GM12878 (cell line): ENCODE measurements at regions not wholly inside any gene's neighbourhood (a gene's known extent, or its start where the extent isn't known, plus 50 kb on each side); places are given as distances from the start of the nearest gene placed in this dataset.

ENCODE experiments used
- ATAC-seq: fragments of 200-7000 bp; cut with Tn5 transposase; 3 replicates; pipeline ENCODE4 v1.9.1; 2020; ENCODE audit warnings: mild to moderate bottlenecking, moderate library complexity
- BruUV-seq: library from RNA; stranded (reverse); fragments of 400-500 nt; replicated peaks from 2 replicates; lab custom pipeline; 2021; lab: Mats Ljungman, UMichigan
- CTCF ChIA-PET: fragments of 300-600 bp; sonication (Branson Sonifier 250); formaldehyde crosslinking; extraction: SDS; loops from one replicate; lab custom pipeline; 2021; ENCODE audit warnings: inconsistent platforms; lab: Yijun Ruan, JAX
- POLR2A ChIA-PET: fragments of 350-600 bp; formaldehyde crosslinking; extraction: SDS; loops from one replicate; lab custom pipeline; 2021; ENCODE audit warnings: inconsistent platforms; lab: Charles Lee
- RAD21 ChIA-PET: fragments of 300-600 bp; sonication (Branson Sonifier 250); formaldehyde crosslinking; loops from one replicate; lab custom pipeline; 2023; ENCODE audit warnings: antibody characterized with exemption; ENCODE audit not compliant: unreplicated experiment; lab: Charles Lee
- SMC1A ChIA-PET: fragments of 300-600 bp; sonication (Branson Sonifier 250); formaldehyde crosslinking; loops from one replicate; lab custom pipeline; 2023; ENCODE audit not compliant: unreplicated experiment, uncharacterized antibody; lab: Charles Lee
- DNase-seq: peaks from one replicate; pipeline ENCODE4 v3.0.0-alpha.2; 2011; ENCODE audit warnings: low read depth, low spot score
- FAIRE-seq: peaks from 3 replicates; lab custom pipeline; 2011; peaks lifted over from hg19 to GRCh38; lab: Jason Lieb, UNC
- H2AFZ ChIP-seq: 2 replicates; pipeline ENCODE4 v1.6.0; 2011; ENCODE audit warnings: low read depth, low read length, control low read depth; ENCODE audit not compliant: control insufficient read depth
- H3K27ac ChIP-seq: 2 replicates; pipeline ENCODE4 v1.5.1; 2011; ENCODE audit warnings: control low read depth; ENCODE audit not compliant: control insufficient read depth, insufficient read depth
- H3K27me3 ChIP-seq, 2 experiments: replicated peaks in 1 of 2; 2 replicates each; pipeline versions ENCODE4 v1.6.0 to v1.6.1; 2011; ENCODE audit warnings: low read length in 1 of 2; ENCODE audit not compliant: control insufficient read depth in 2 of 2, insufficient read depth in 2 of 2
- H3K36me3 ChIP-seq, 2 experiments: 2 replicates each; pipeline ENCODE4 v1.5.1; 2011; ENCODE audit warnings: low read length in 1 of 2; ENCODE audit not compliant: control insufficient read depth in 2 of 2, insufficient read depth in 2 of 2
- H3K4me1 ChIP-seq: 2 replicates; pipeline ENCODE4 v1.6.1; 2011; ENCODE audit warnings: mild to moderate bottlenecking, low read length, moderate library complexity, mixed read lengths; ENCODE audit not compliant: control insufficient read depth, insufficient read depth
- H3K4me2 ChIP-seq: 2 replicates; pipeline ENCODE4 v1.6.0; 2011; ENCODE audit warnings: control low read depth; ENCODE audit not compliant: control insufficient read depth, insufficient read depth
- H3K4me3 ChIP-seq: fragments of 200-600 bp; sonication (generic); 2 replicates; pipeline ENCODE4 v1.5.1; 2016
- H3K79me2 ChIP-seq: 2 replicates; pipeline ENCODE4 v1.6.0; 2011; ENCODE audit warnings: low read length; ENCODE audit not compliant: control insufficient read depth, insufficient read depth
- H3K9ac ChIP-seq: 2 replicates; pipeline ENCODE4 v1.8.0; 2011; ENCODE audit warnings: low read length, control low read depth, mixed read lengths; ENCODE audit not compliant: control insufficient read depth, insufficient read depth
- H3K9me3 ChIP-seq: replicated peaks from 3 replicates; pipeline ENCODE4 v1.5.1; 2011; ENCODE audit warnings: mild to moderate bottlenecking, low read length; ENCODE audit not compliant: control insufficient read depth, insufficient read depth
- H4K20me1 ChIP-seq: 2 replicates; pipeline ENCODE4 v1.6.0; 2011; ENCODE audit not compliant: control insufficient read depth, insufficient read depth
- BACH1 ChIP-seq: fragments of 450-650 bp; IDR thresholded peaks from 2 replicates; pipeline ENCODE4 v1.6.1; 2017; ENCODE audit warnings: mild to moderate bottlenecking, borderline replicate concordance
- BCL11A ChIP-seq: IDR thresholded peaks from 2 replicates; pipeline ENCODE4 v1.6.1; 2011; ENCODE audit warnings: low read depth, low read length
- CREM ChIP-seq: IDR thresholded peaks from 2 replicates; pipeline ENCODE4 v1.6.1; 2014; ENCODE audit warnings: antibody characterized with exemption, low read depth
- EGR1 ChIP-seq, 2 experiments: IDR thresholded peaks; 1 replicate in 1 of 2; 2 replicates in 1 of 2; pipeline ENCODE4 v1.6.1; 2011 to 2012; ENCODE audit warnings: low read depth in 2 of 2, low read length in 2 of 2, borderline replicate concordance in 1 of 2, mild to moderate bottlenecking in 1 of 2, moderate library complexity in 1 of 2
- FOXK2 ChIP-seq: fragments of 450-650 bp; IDR thresholded peaks from 2 replicates; pipeline ENCODE4 v1.6.1; 2017; ENCODE audit warnings: mild to moderate bottlenecking, moderate library complexity
- GATAD2B ChIP-seq: fragments of 450-650 bp; conservative IDR thresholded peaks from 2 replicates; pipeline ENCODE4 v1.6.1; 2017; ENCODE audit warnings: low read depth, mild to moderate bottlenecking, moderate library complexity
- NR2C1 ChIP-seq: fragments of 450-650 bp; IDR thresholded peaks from 2 replicates; pipeline ENCODE4 v1.6.1; 2017; ENCODE audit warnings: antibody characterized with exemption, mild to moderate bottlenecking, moderate library complexity
- SREBF1 ChIP-seq: IDR thresholded peaks from 2 replicates; pipeline ENCODE4 v1.6.1; 2012; ENCODE audit warnings: mild to moderate bottlenecking, low read length
- STAT3 ChIP-seq: IDR thresholded peaks from 2 replicates; pipeline ENCODE4 v1.6.1; 2011; ENCODE audit warnings: low read depth, low read length, improper control_type of control experiment
- WRNIP1 ChIP-seq: IDR thresholded peaks from 2 replicates; pipeline ENCODE4 v1.6.1; 2011; ENCODE audit warnings: low read depth, low read length, improper control_type of control experiment, borderline replicate concordance
- YBX1 ChIP-seq: fragments of 450-650 bp; IDR thresholded peaks from 2 replicates; pipeline ENCODE4 v1.6.1; 2016; ENCODE audit warnings: antibody characterized with exemption
- ZNF24 ChIP-seq: fragments of 450-650 bp; IDR thresholded peaks from 2 replicates; pipeline ENCODE4 v1.6.1; 2017; ENCODE audit warnings: antibody characterized with exemption, mild to moderate bottlenecking
- WGBS: methylation state at CpG from one replicate; pipeline ENCODE4 v1.1.6; 2016; ENCODE audit warnings: low lambda C conversion rate; ENCODE audit not compliant: insufficient replicate concordance, insufficient coverage; ENCODE audit errors: missing lambda C conversion rate; 5-methylcytosine and 5-hydroxymethylcytosine counted together
- in situ Hi-C: fragments of 300-500 bp; cut with MboI; formaldehyde crosslinking; loops from 9 replicates; pipeline ENCODE4 v1.14.3; 2018; ENCODE audit warnings: mixed read lengths
- intact Hi-C: fragments of 100-400 bp; cut with micrococcal nuclease; formaldehyde crosslinking; loops from one replicate; pipeline ENCODE4 v1.14.2; 2022; ENCODE audit not compliant: unreplicated experiment
- TF ChIP-seq, protein P1 (sequence below): fragments of 450-650 bp; IDR thresholded peaks from 2 replicates; pipeline ENCODE4 v1.6.1; 2017; ENCODE audit warnings: antibody characterized with exemption, mild to moderate bottlenecking, moderate library complexity
- TF ChIP-seq, protein P2 (sequence below): IDR thresholded peaks from 2 replicates; pipeline ENCODE4 v1.6.1; 2011; ENCODE audit warnings: borderline replicate concordance, low read depth, mild to moderate bottlenecking, moderate library complexity, mixed read lengths, low read length; ENCODE audit not compliant: insufficient read depth; ENCODE audit errors: extremely low read length
- TF ChIP-seq, protein P3 (sequence below): fragments of 450-650 bp; IDR thresholded peaks from 2 replicates; pipeline ENCODE4 v1.6.1; 2017; ENCODE audit warnings: mild to moderate bottlenecking, moderate library complexity

DNA sequence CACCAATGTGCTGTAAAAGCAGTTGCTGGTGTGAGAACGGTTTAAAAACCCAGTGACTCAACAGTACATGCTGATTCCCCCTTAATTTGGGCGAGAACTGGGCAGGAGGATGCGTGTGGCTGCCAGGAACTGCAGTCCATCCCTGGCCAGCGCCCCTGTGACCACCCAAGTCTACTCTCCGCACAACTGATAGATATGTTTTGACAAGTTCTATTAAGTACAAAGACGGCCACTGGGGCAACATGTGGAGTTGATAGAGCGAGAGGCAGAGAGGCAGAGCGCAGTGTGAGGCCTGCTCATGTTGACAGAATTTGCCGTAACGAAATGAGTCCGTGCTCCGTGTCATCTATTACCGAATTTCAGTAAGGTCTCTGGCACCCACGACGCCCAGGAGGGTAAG is 855.0 kb downstream of the BCL11B start:
- ChIA-PET POLR2A (no interaction called here), SMC1A (no interaction called here), CTCF (no interaction called here), RAD21 (no interaction called here)
- H3K36me3 ChIP-seq: no peaks in the 10 kb centered on the region
- no peak overlapping the region for H3K27ac ChIP-seq
- no peaks in the 10 kb centered on the region; the same call in 2 of the 3 replicates for H3K9me3 ChIP-seq
- no peaks in the 10 kb centered on the region for H3K4me1 ChIP-seq
- BruUV-seq: no TSS peak
- FAIRE-seq (no peak), DNase-seq (no peak), ATAC-seq (no peak)
- no peaks in the 10 kb centered on the region for H3K79me2 ChIP-seq
- no peak overlapping the region for H2AFZ ChIP-seq
- no peaks in the 10 kb centered on the region for H3K27me3 ChIP-seq
- no peak overlapping the region for H3K9ac ChIP-seq
- intact Hi-C loops (no loop called here), in situ Hi-C loops (no loop called here)
- H3K4me3 ChIP-seq: no peak overlapping the region
- H3K4me2 ChIP-seq: no peak overlapping the region
- no peaks in the 10 kb centered on the region for H4K20me1 ChIP-seq
- 42% methylated on average over 15 of the region's 15 CpGs for WGBS
- TF ChIP-seq WRNIP1 (no peak), GATAD2B (no peak), BCL11A (no peak), EGR1 (IDR thresholded peaks at IDR 0.05; ENCODE audit: borderline replicate concordance in 1 of 2, low read depth in 2 of 2, low read length in 2 of 2) (no peak), CREM (no peak), NR2C1 (no peak), FOXK2 (no peak), ZNF24 (no peak), STAT3 (no peak), SREBF1 (no peak), BACH1 (no peak), YBX1 (no peak)
- TF ChIP-seq, protein P1, sequence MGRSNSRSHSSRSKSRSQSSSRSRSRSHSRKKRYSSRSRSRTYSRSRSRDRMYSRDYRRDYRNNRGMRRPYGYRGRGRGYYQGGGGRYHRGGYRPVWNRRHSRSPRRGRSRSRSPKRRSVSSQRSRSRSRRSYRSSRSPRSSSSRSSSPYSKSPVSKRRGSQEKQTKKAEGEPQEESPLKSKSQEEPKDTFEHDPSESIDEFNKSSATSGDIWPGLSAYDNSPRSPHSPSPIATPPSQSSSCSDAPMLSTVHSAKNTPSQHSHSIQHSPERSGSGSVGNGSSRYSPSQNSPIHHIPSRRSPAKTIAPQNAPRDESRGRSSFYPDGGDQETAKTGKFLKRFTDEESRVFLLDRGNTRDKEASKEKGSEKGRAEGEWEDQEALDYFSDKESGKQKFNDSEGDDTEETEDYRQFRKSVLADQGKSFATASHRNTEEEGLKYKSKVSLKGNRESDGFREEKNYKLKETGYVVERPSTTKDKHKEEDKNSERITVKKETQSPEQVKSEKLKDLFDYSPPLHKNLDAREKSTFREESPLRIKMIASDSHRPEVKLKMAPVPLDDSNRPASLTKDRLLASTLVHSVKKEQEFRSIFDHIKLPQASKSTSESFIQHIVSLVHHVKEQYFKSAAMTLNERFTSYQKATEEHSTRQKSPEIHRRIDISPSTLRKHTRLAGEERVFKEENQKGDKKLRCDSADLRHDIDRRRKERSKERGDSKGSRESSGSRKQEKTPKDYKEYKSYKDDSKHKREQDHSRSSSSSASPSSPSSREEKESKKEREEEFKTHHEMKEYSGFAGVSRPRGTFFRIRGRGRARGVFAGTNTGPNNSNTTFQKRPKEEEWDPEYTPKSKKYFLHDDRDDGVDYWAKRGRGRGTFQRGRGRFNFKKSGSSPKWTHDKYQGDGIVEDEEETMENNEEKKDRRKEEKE: no peak
- TF ChIP-seq, protein P2, sequence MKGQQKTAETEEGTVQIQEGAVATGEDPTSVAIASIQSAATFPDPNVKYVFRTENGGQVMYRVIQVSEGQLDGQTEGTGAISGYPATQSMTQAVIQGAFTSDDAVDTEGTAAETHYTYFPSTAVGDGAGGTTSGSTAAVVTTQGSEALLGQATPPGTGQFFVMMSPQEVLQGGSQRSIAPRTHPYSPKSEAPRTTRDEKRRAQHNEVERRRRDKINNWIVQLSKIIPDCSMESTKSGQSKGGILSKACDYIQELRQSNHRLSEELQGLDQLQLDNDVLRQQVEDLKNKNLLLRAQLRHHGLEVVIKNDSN: no peak
- TF ChIP-seq, protein P3, sequence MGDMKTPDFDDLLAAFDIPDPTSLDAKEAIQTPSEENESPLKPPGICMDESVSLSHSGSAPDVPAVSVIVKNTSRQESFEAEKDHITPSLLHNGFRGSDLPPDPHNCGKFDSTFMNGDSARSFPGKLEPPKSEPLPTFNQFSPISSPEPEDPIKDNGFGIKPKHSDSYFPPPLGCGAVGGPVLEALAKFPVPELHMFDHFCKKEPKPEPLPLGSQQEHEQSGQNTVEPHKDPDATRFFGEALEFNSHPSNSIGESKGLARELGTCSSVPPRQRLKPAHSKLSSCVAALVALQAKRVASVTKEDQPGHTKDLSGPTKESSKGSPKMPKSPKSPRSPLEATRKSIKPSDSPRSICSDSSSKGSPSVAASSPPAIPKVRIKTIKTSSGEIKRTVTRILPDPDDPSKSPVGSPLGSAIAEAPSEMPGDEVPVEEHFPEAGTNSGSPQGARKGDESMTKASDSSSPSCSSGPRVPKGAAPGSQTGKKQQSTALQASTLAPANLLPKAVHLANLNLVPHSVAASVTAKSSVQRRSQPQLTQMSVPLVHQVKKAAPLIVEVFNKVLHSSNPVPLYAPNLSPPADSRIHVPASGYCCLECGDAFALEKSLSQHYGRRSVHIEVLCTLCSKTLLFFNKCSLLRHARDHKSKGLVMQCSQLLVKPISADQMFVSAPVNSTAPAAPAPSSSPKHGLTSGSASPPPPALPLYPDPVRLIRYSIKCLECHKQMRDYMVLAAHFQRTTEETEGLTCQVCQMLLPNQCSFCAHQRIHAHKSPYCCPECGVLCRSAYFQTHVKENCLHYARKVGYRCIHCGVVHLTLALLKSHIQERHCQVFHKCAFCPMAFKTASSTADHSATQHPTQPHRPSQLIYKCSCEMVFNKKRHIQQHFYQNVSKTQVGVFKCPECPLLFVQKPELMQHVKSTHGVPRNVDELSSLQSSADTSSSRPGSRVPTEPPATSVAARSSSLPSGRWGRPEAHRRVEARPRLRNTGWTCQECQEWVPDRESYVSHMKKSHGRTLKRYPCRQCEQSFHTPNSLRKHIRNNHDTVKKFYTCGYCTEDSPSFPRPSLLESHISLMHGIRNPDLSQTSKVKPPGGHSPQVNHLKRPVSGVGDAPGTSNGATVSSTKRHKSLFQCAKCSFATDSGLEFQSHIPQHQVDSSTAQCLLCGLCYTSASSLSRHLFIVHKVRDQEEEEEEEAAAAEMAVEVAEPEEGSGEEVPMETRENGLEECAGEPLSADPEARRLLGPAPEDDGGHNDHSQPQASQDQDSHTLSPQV: no peak
